ENCODE measurements at regions not wholly inside any gene's neighbourhood (a gene's known extent, or its start where the extent isn't known, plus 50 kb on each side); places are given as distances from the start of the nearest gene placed in this dataset.

DNA sequence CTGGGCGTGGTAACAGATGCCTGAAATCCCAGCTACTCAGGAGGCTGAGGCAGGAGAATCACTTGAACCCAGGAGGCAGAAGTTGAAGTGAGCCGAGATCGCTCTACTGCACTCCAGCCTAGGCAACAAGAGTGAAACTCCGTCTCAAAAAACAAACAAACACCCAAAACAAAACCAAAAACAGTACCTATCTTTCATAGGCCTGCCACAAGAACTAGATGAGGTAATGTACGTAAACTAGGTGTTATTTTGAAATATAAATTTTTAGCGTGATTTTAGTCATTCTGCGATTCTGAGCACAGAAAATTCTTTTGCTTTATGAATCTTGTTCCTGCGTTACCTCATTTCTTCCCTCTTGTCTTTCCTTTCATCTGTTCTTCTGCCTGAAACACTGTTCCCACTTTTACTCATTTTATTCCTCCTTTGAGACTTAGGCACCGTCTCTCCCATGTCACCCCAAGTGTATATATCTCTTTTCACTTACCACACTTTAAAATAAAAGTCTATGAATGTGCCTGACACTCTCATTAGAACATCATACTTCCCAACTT lies 238.2 kb upstream of the HTR2A start:
- no TSS peak for BruUV-seq (replicated peaks)
- no peaks in the 10 kb centered on the region for H3K27me3 ChIP-seq (ENCODE audit: control insufficient read depth in 1 of 2, insufficient read depth in 2 of 2, low read length in 2 of 2)
- H3K79me2 ChIP-seq (ENCODE audit: insufficient read depth, low read length), result no peaks in the 10 kb centered on the region
- intact Hi-C loops (cut with micrococcal nuclease; ENCODE audit: unreplicated experiment) (no loop called here), in situ Hi-C loops (cut with HindIII; ENCODE audit: extremely low pct_ligation_motif_present, low pct_unique_long_range_greater_than_20kb) (no loop called here)
- ATAC-seq, result no peak
- no peak overlapping the region for H2AFZ ChIP-seq (ENCODE audit: low read length)
- DNase-seq (ENCODE audit: low spot score), result no peak
- H3K9ac ChIP-seq (ENCODE audit: insufficient read depth, low read depth, low read length), result no peak overlapping the region
- ChIA-PET POLR2A (no interaction called here), CTCF (ENCODE audit: low intra/inter-chr PET ratio, low total read pairs) (no interaction called here)
- no peaks in the 10 kb centered on the region for H3K36me3 ChIP-seq (replicated peaks in 1 of 2; ENCODE audit: control insufficient read depth in 1 of 2, insufficient read depth in 2 of 2, low read length in 2 of 2)
- no peak overlapping the region for H3K4me2 ChIP-seq (ENCODE audit: low read depth, low read length)
- H3K4me1 ChIP-seq (ENCODE audit: insufficient read depth, low read length), result no peaks in the 10 kb centered on the region
- WGBS (ENCODE audit: low lambda C conversion rate), result 30% methylated on average over 9 of the region's 9 CpGs
- TF ChIP-seq NFYC (CRISPR knock-in tag; IDR thresholded peaks at IDR 0.05), result no peak
- no peak for TF ChIP-seq ZBTB7B (CRISPR knock-in tag; IDR thresholded peaks at IDR 0.05)
- TF ChIP-seq, protein P1, sequence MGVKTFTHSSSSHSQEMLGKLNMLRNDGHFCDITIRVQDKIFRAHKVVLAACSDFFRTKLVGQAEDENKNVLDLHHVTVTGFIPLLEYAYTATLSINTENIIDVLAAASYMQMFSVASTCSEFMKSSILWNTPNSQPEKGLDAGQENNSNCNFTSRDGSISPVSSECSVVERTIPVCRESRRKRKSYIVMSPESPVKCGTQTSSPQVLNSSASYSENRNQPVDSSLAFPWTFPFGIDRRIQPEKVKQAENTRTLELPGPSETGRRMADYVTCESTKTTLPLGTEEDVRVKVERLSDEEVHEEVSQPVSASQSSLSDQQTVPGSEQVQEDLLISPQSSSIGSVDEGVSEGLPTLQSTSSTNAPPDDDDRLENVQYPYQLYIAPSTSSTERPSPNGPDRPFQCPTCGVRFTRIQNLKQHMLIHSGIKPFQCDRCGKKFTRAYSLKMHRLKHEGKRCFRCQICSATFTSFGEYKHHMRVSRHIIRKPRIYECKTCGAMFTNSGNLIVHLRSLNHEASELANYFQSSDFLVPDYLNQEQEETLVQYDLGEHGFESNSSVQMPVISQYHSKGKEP (CRISPR knock-in tag; IDR thresholded peaks at IDR 0.05), result no peak
- no peak for TF ChIP-seq CC2D1A (CRISPR knock-in tag; IDR thresholded peaks at IDR 0.05)
- TF ChIP-seq FOXM1 (CRISPR knock-in tag; IDR thresholded peaks at IDR 0.05), result no peak
- no peak for TF ChIP-seq ZNF12 (CRISPR knock-in tag; IDR thresholded peaks at IDR 0.05)
- TF ChIP-seq IKZF4 (CRISPR knock-in tag; IDR thresholded peaks at IDR 0.05; ENCODE audit: borderline replicate concordance, low read depth, not compliant biosample characterization), result no peak
- no peak for TF ChIP-seq CEBPB (IDR thresholded peaks at IDR 0.05; ENCODE audit: borderline replicate concordance, low read depth, low read length)
- no peak for TF ChIP-seq HOXA3 (CRISPR knock-in tag; IDR thresholded peaks at IDR 0.05)
- TF ChIP-seq, protein P2, sequence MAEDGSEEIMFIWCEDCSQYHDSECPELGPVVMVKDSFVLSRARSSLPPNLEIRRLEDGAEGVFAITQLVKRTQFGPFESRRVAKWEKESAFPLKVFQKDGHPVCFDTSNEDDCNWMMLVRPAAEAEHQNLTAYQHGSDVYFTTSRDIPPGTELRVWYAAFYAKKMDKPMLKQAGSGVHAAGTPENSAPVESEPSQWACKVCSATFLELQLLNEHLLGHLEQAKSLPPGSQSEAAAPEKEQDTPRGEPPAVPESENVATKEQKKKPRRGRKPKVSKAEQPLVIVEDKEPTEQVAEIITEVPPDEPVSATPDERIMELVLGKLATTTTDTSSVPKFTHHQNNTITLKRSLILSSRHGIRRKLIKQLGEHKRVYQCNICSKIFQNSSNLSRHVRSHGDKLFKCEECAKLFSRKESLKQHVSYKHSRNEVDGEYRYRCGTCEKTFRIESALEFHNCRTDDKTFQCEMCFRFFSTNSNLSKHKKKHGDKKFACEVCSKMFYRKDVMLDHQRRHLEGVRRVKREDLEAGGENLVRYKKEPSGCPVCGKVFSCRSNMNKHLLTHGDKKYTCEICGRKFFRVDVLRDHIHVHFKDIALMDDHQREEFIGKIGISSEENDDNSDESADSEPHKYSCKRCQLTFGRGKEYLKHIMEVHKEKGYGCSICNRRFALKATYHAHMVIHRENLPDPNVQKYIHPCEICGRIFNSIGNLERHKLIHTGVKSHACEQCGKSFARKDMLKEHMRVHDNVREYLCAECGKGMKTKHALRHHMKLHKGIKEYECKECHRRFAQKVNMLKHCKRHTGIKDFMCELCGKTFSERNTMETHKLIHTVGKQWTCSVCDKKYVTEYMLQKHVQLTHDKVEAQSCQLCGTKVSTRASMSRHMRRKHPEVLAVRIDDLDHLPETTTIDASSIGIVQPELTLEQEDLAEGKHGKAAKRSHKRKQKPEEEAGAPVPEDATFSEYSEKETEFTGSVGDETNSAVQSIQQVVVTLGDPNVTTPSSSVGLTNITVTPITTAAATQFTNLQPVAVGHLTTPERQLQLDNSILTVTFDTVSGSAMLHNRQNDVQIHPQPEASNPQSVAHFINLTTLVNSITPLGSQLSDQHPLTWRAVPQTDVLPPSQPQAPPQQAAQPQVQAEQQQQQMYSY (CRISPR knock-in tag; IDR thresholded peaks at IDR 0.05), result no peak
- TF ChIP-seq, protein P3, sequence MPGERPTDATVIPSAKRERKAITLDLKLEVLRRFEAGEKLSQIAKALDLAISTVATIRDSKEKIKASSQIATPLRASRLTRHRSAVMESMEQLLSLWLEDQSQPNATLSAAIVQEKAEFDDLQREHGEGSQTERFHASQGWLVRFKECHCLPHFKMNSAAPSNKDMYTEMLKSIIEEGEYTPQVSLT (CRISPR knock-in tag; IDR thresholded peaks at IDR 0.05; ENCODE audit: borderline replicate concordance, low read depth), result no peak
- no peak for TF ChIP-seq ZMYM4 (CRISPR knock-in tag; IDR thresholded peaks at IDR 0.05)
- TF ChIP-seq ZNF777 (CRISPR knock-in tag; IDR thresholded peaks at IDR 0.05), result no peak
- no peak for TF ChIP-seq MXI1 (IDR thresholded peaks at IDR 0.05; ENCODE audit: borderline replicate concordance, low read depth, low read length)
- no peaks in the 10 kb centered on the region for H3K9me3 ChIP-seq (ENCODE audit: low read length)
- no peak overlapping the region for H3K27ac ChIP-seq (ENCODE audit: extremely low read length, insufficient read depth, low read length)
- FAIRE-seq, result no peak
- no peak overlapping the region for H3K4me3 ChIP-seq (replicated peaks in 1 of 3; ENCODE audit: insufficient read depth in 1 of 3, low read depth in 2 of 3, low read length in 3 of 3)
- no peaks in the 10 kb centered on the region for H4K20me1 ChIP-seq (ENCODE audit: insufficient read depth, low read length)

Measured in HepG2 (cell line).